Activated T-cell treated with anti-CD3 and anti-CD28 coated beads, Interleukin-2, amount 50 U/mL, for 4 hours (primary cell): ENCODE measurements at regions not wholly inside any gene's neighbourhood (a gene's known extent, or its start where the extent isn't known, plus 50 kb on each side); places are given as distances from the start of the nearest gene placed in this dataset.
"Not testable (repeated sequence)": the region's sequence is repeated elsewhere in the genome, so short reads cannot be mapped to it uniquely, and the experiment has no call there.

ENCODE experiments used
- ATAC-seq, 2 donors: fragments of 200-7000 bp; cut with Tn5 transposase; one replicate each; pipeline ENCODE4 v1.10.0; 2021
- DNase-seq: peaks from one replicate; pipeline ENCODE4 v3.0.0-alpha.2; 2020
- H3K27me3 Mint-ChIP-seq: one replicate; pipeline ENCODE4 v1.8.0; 2021; ENCODE audit warnings: low read depth, mixed read lengths
- H3K36me3 Mint-ChIP-seq: one replicate; pipeline ENCODE4 v1.8.0; 2022; ENCODE audit warnings: mixed read lengths; ENCODE audit not compliant: insufficient read depth
- H3K4me1 Mint-ChIP-seq: one replicate; pipeline ENCODE4 v1.8.0; 2021; ENCODE audit warnings: low read depth, mixed read lengths
- H3K4me3 Mint-ChIP-seq: one replicate; pipeline ENCODE4 v1.8.0; 2021; ENCODE audit warnings: mild to moderate bottlenecking, moderate library complexity, mixed read lengths
- H3K9me3 Mint-ChIP-seq: one replicate; pipeline ENCODE4 v1.8.0; 2021; ENCODE audit warnings: mixed read lengths

- no peak for DNase-seq
- H3K9me3 Mint-ChIP-seq, result no peaks in the 10 kb centered on the region
- no peak for ATAC-seq
- peaks cover 14% of the 10 kb centered on the region for H3K27me3 Mint-ChIP-seq
- no peaks in the 10 kb centered on the region for H3K36me3 Mint-ChIP-seq
- no peaks in the 10 kb centered on the region for H3K4me1 Mint-ChIP-seq
- no peak overlapping the region for H3K4me3 Mint-ChIP-seq
Measured at GRCh38 chr7:108627476-108628051, 57.9 kb downstream of the DNAJB9 start.

GRCh38 chr7:108628678-108629077 lies 59.0 kb downstream of the DNAJB9 start:
- Mint-ChIP-seq H3K4me3 (no peak overlapping the region), H3K36me3 (no peaks in the 10 kb centered on the region), H3K9me3 (no peaks in the 10 kb centered on the region), H3K4me1 (no peaks in the 10 kb centered on the region), H3K27me3 (peaks cover 10% of the 10 kb centered on the region)
- ATAC-seq (no peak), DNase-seq (no peak)

- H3K4me1 Mint-ChIP-seq, result no peaks in the 10 kb centered on the region
- DNase-seq, result no peak
- H3K9me3 Mint-ChIP-seq, result no peaks in the 10 kb centered on the region
- no peaks in the 10 kb centered on the region for H3K36me3 Mint-ChIP-seq
- no peak for ATAC-seq
- H3K4me3 Mint-ChIP-seq, result no peak overlapping the region
- H3K27me3 Mint-ChIP-seq, result peaks cover 13% of the 10 kb centered on the region
Measured at GRCh38 chr7:108629651-108630400, 60.2 kb downstream of the DNAJB9 start.

GRCh38 chr7:108634036-108634435 lies 64.4 kb downstream of the DNAJB9 start:
- Mint-ChIP-seq H3K4me1 (no peaks in the 10 kb centered on the region), H3K4me3 (no peak overlapping the region), H3K27me3 (peaks cover 4% of the 10 kb centered on the region), H3K36me3 (no peaks in the 10 kb centered on the region), H3K9me3 (no peaks in the 10 kb centered on the region)
- ATAC-seq (no peak), DNase-seq (no peak)

GRCh38 chr7:108634535-108634934 lies 64.9 kb downstream of the DNAJB9 start:
- Mint-ChIP-seq H3K9me3 (no peaks in the 10 kb centered on the region), H3K27me3 (peaks cover 4% of the 10 kb centered on the region), H3K36me3 (no peaks in the 10 kb centered on the region), H3K4me3 (no peak overlapping the region), H3K4me1 (no peaks in the 10 kb centered on the region)
- DNase-seq (no peak), ATAC-seq (no peak)

DNA sequence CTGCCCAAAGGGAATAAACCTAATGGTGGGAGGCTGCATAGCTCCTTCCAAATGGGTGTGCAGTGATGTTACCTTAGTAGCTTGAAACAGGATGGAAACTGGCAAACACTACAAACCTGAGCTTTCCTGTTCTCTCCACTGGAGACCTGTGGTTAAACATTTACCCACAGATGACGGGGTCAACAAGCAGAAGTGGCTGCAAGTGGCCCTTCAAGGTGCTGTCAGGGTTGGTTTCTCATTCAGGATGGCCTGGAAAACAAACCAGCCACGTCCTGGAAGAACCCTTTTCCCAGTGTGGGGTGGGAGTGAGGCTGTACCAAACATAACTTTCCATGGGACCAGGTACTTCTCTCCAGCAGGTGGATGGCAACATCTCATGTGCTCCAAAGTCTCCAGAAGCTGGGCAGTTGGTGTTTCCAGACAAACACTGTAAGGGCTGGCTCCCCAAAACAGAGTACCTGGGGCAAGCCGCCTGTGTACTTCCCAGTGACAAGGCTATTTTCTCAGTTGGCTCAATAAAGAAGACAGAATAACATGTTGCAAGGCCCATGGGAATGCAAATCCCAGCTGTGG lies 67.5 kb downstream of the DNAJB9 start:
- Mint-ChIP-seq H3K9me3 (no peaks in the 10 kb centered on the region), H3K4me3 (no peak overlapping the region), H3K4me1 (no peaks in the 10 kb centered on the region), H3K27me3 (peaks cover 4% of the 10 kb centered on the region), H3K36me3 (no peaks in the 10 kb centered on the region)
- DNase-seq (no peak), ATAC-seq (no peak)

DNA sequence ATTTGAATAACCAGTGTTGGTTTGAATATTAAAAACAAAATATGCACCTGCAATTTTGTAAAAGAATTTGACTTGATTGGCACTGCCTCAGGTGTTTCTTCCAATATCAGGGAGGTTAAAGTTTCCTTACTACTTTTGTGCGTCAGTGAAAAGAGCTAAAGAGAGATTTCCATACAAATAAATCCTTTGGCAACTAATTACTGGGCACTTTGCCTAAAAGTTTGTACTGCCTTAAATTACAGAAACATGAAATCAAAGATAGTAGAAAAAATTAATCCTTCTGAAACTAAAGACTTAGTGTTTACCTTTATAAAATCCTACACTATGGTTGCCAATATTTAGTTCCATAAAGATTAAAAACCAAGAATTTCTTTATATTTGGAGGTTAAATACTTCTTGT lies 72.5 kb downstream of the DNAJB9 start:
- Mint-ChIP-seq H3K9me3 (no peaks in the 10 kb centered on the region), H3K27me3 (peaks cover 11% of the 10 kb centered on the region), H3K4me3 (no peak overlapping the region), H3K36me3 (no peaks in the 10 kb centered on the region), H3K4me1 (no peaks in the 10 kb centered on the region)
- no peak for ATAC-seq
- DNase-seq, result no peak

- ATAC-seq (no peak), DNase-seq (no peak)
- Mint-ChIP-seq H3K36me3 (no peaks in the 10 kb centered on the region), H3K27me3 (peaks cover 11% of the 10 kb centered on the region), H3K9me3 (no peaks in the 10 kb centered on the region), H3K4me1 (no peaks in the 10 kb centered on the region), H3K4me3 (no peak overlapping the region)
Measured at GRCh38 chr7:108643136-108643535, 73.5 kb downstream of the DNAJB9 start.

- Mint-ChIP-seq H3K9me3 (no peaks in the 10 kb centered on the region), H3K27me3 (peaks cover 6% of the 10 kb centered on the region), H3K4me1 (no peaks in the 10 kb centered on the region), H3K36me3 (no peaks in the 10 kb centered on the region), H3K4me3 (no peak overlapping the region)
- DNase-seq, result no peak
- no peak for ATAC-seq
Measured at GRCh38 chr7:108648989-108649388, 79.3 kb downstream of the DNAJB9 start.

GRCh38 chr7:108650467-108650866 lies 80.8 kb downstream of the DNAJB9 start:
- no peaks in the 10 kb centered on the region for H3K4me1 Mint-ChIP-seq
- H3K4me3 Mint-ChIP-seq, result no peak overlapping the region
- peaks cover 6% of the 10 kb centered on the region for H3K27me3 Mint-ChIP-seq
- ATAC-seq (no peak), DNase-seq (no peak)
- H3K36me3 Mint-ChIP-seq, result no peaks in the 10 kb centered on the region
- no peaks in the 10 kb centered on the region for H3K9me3 Mint-ChIP-seq

GRCh38 chr7:108652886-108653285 lies 83.2 kb downstream of the DNAJB9 start:
- Mint-ChIP-seq H3K36me3 (no peaks in the 10 kb centered on the region), H3K4me3 (no peak overlapping the region), H3K9me3 (no peaks in the 10 kb centered on the region), H3K27me3 (peaks cover 3% of the 10 kb centered on the region), H3K4me1 (no peaks in the 10 kb centered on the region)
- ATAC-seq (no peak), DNase-seq (no peak)

- no peaks in the 10 kb centered on the region for H3K36me3 Mint-ChIP-seq
- H3K4me3 Mint-ChIP-seq, result no peak overlapping the region
- DNase-seq (no peak), ATAC-seq (no peak)
- peaks cover 3% of the 10 kb centered on the region for H3K27me3 Mint-ChIP-seq
- H3K4me1 Mint-ChIP-seq, result no peaks in the 10 kb centered on the region
- H3K9me3 Mint-ChIP-seq, result no peaks in the 10 kb centered on the region
Measured at GRCh38 chr7:108653526-108653925, 83.9 kb downstream of the DNAJB9 start.

DNA sequence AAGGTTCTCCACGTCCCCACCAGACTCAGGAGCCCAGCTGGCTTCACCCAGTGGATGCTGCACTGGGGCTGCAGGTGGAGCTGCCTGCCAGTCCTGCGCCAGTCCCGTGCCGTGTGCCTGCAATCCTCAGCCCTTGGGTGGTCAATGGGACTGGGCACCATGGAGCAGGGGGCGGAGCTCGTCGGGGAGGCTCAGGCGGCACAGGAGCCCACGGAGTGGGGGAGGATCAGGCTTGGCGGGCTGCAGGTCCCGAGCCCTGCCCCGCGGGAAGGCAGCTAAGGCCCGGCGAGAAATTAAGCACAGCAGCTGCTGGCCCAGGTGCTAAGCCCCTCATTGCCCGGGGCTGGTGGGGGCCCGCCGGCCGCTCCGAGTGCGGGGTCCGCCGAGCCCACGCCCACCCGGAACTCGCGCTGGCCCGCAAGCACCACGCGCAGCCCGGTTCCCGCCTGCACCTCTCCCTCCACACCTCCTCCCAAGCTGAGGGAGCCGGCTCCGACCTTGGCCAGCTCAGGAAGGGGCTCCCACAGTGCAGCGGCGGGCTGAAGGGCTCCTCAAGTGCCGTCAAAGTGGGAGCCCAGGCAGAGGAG lies 87.6 kb downstream of the DNAJB9 start:
- not testable (repeated sequence) for H3K36me3 Mint-ChIP-seq, H3K4me3 Mint-ChIP-seq, H3K27me3 Mint-ChIP-seq, H3K9me3 Mint-ChIP-seq, H3K4me1 Mint-ChIP-seq, ATAC-seq, DNase-seq

DNA sequence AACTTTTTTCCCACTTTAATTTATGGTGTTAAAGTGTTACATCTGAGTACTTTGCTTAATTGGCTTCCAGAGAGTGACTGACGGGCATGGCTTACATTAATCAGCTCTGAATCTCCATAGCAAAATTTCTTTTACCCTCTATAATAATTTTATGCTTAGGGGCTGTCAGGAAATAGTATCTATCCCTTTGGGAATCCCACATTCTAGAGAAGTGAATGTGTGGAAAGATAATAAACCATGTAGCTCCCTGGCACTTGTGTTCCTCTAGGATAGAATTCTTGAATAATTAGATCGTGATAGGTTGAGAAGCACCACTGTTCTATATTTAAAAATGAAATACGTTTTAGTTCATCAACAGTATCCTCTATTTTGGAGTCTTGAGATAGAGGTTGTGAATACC lies 89.6 kb downstream of the DNAJB9 start:
- no peaks in the 10 kb centered on the region for H3K4me1 Mint-ChIP-seq
- no peaks in the 10 kb centered on the region for H3K27me3 Mint-ChIP-seq
- no peak overlapping the region for H3K4me3 Mint-ChIP-seq
- no peaks in the 10 kb centered on the region for H3K9me3 Mint-ChIP-seq
- DNase-seq, result no peak
- no peaks in the 10 kb centered on the region for H3K36me3 Mint-ChIP-seq
- no peak for ATAC-seq

GRCh38 chr7:108659867-108660266 lies 90.2 kb downstream of the DNAJB9 start:
- Mint-ChIP-seq H3K4me1 (no peaks in the 10 kb centered on the region), H3K4me3 (no peak overlapping the region)

More at GRCh38 chr7:108659867-108660266, 90.2 kb downstream of the DNAJB9 start:
- no peaks in the 10 kb centered on the region for H3K36me3 Mint-ChIP-seq
- no peaks in the 10 kb centered on the region for H3K9me3 Mint-ChIP-seq
- DNase-seq (no peak), ATAC-seq (no peak)
- H3K27me3 Mint-ChIP-seq, result no peaks in the 10 kb centered on the region
